Mucosa of rectum (tissue), 2 donors: ENCODE measurements at regions not wholly inside any gene's neighbourhood (a gene's known extent, or its start where the extent isn't known, plus 50 kb on each side); places are given as distances from the start of the nearest gene placed in this dataset.

Source experiments
- H3K27ac ChIP-seq, 2 donors: one replicate each; pipeline ENCODE4 v1.7.0; 2013; ENCODE audit warnings: inconsistent platforms in 2 of 2, low read depth in 2 of 2, low read length in 2 of 2
- H3K27me3 ChIP-seq, 2 donors: one replicate each; pipeline ENCODE4 v1.7.0; 2013; ENCODE audit warnings: low read length in 2 of 2; ENCODE audit not compliant: control insufficient read depth in 2 of 2, insufficient read depth in 2 of 2
- H3K36me3 ChIP-seq, 2 donors: one replicate each; pipeline ENCODE4 v1.7.0; 2013; ENCODE audit warnings: low read length in 2 of 2; ENCODE audit not compliant: control insufficient read depth in 2 of 2, insufficient read depth in 2 of 2
- H3K4me1 ChIP-seq, 2 donors: one replicate each; pipeline ENCODE4 v1.7.0; 2013; ENCODE audit warnings: low read length in 2 of 2, mild to moderate bottlenecking in 1 of 2; ENCODE audit not compliant: control insufficient read depth in 2 of 2, insufficient read depth in 2 of 2
- H3K4me3 ChIP-seq, 2 donors: one replicate each; pipeline ENCODE4 v1.7.0; 2013; ENCODE audit warnings: low read length in 2 of 2
- H3K9ac ChIP-seq, 2 donors: one replicate each; pipeline ENCODE4 v1.7.0; 2013; ENCODE audit warnings: low read length in 2 of 2, low read depth in 1 of 2, mild to moderate bottlenecking in 1 of 2
- H3K9me3 ChIP-seq, 2 donors: one replicate each; pipeline ENCODE4 v1.7.0; 2013; ENCODE audit warnings: low read length in 2 of 2; ENCODE audit not compliant: control insufficient read depth in 2 of 2
- donor health status: healthy.
- donor health status: Normal muscosa, but diverticular disease.

DNA sequence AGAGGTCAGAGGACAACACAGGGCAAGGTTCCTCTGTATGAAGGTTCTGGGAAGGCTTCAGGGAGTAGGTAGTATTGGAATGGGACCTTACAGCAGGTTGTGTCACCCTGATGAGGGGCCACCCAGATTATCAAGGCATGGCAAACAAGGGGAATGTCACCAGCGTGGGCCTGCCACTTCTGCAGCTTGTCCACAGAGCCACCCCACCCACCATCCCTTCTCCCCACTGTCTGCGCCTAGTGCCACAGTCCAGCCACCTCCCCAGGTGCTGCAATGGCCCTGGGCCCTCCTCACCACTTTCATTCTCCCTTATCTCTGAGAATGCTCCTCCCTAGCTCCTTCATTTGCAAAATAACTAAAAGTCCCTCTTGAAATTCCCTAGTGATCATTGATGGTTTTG, 170.3 kb downstream of the TTC32 start:
- Histone ChIP-seq H3K4me3 (no peak overlapping the region), H3K4me1 (no peaks in the 10 kb centered on the region), H3K27ac (no peak overlapping the region), H3K9ac (no peak overlapping the region), H3K27me3 (no peaks in the 10 kb centered on the region), H3K9me3 (no peaks in the 10 kb centered on the region), H3K36me3 (no peaks in the 10 kb centered on the region)

DNA sequence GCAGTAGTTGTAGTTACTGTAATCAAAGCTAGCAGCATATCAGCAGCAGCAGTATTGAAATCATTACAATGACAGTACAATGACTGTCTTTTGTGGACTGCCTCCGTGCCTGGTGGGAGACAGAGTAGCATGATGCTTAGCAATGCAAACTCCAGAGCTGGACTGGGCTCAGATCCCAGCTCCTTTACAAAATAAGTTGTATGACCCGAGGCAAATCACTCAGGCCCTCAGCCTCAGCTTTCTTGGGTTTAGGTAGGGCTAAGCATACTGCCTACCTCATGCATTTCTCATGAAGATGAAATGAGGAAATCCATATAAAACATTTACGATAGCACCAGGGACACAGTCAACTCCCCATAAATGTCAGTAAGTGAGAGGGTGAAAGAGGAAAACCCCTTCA, 170.7 kb downstream of the TTC32 start:
- no peaks in the 10 kb centered on the region for H3K27me3 ChIP-seq
- H3K36me3 ChIP-seq: no peaks in the 10 kb centered on the region
- H3K9ac ChIP-seq: no peak overlapping the region
- no peak overlapping the region for H3K4me3 ChIP-seq
- H3K27ac ChIP-seq: no peak overlapping the region
- H3K9me3 ChIP-seq: no peaks in the 10 kb centered on the region
- H3K4me1 ChIP-seq: no peaks in the 10 kb centered on the region

GRCh38 chr2:19728125-19728524, 173.7 kb downstream of the TTC32 start:
- Histone ChIP-seq H3K4me3 (no peak overlapping the region), H3K4me1 (no peaks in the 10 kb centered on the region), H3K27ac (no peak overlapping the region), H3K27me3 (no peaks in the 10 kb centered on the region), H3K9me3 (no peaks in the 10 kb centered on the region), H3K36me3 (no peaks in the 10 kb centered on the region), H3K9ac (no peak overlapping the region)

GRCh38 chr2:19725392-19725791, 176.4 kb downstream of the TTC32 start:
- H3K4me3 ChIP-seq: no peak overlapping the region
- H3K9ac ChIP-seq: no peak overlapping the region
- no peak overlapping the region for H3K27ac ChIP-seq
- no peaks in the 10 kb centered on the region for H3K9me3 ChIP-seq
- no peaks in the 10 kb centered on the region for H3K27me3 ChIP-seq
- H3K36me3 ChIP-seq: no peaks in the 10 kb centered on the region
- H3K4me1 ChIP-seq: no peaks in the 10 kb centered on the region

GRCh38 chr2:19723021-19723420, 178.8 kb downstream of the TTC32 start:
- H3K27me3 ChIP-seq: no peaks in the 10 kb centered on the region
- no peak overlapping the region for H3K4me3 ChIP-seq
- no peaks in the 10 kb centered on the region for H3K36me3 ChIP-seq
- H3K9me3 ChIP-seq: no peaks in the 10 kb centered on the region
- no peak overlapping the region for H3K9ac ChIP-seq
- H3K27ac ChIP-seq: no peak overlapping the region
- no peaks in the 10 kb centered on the region for H3K4me1 ChIP-seq

GRCh38 chr2:19722531-19722971, 179.2 kb downstream of the TTC32 start:
- no peak overlapping the region for H3K4me3 ChIP-seq
- H3K9me3 ChIP-seq: no peaks in the 10 kb centered on the region
- H3K9ac ChIP-seq: no peak overlapping the region
- no peaks in the 10 kb centered on the region for H3K4me1 ChIP-seq
- H3K36me3 ChIP-seq: no peaks in the 10 kb centered on the region
- H3K27me3 ChIP-seq: no peaks in the 10 kb centered on the region
- H3K27ac ChIP-seq: no peak overlapping the region

DNA sequence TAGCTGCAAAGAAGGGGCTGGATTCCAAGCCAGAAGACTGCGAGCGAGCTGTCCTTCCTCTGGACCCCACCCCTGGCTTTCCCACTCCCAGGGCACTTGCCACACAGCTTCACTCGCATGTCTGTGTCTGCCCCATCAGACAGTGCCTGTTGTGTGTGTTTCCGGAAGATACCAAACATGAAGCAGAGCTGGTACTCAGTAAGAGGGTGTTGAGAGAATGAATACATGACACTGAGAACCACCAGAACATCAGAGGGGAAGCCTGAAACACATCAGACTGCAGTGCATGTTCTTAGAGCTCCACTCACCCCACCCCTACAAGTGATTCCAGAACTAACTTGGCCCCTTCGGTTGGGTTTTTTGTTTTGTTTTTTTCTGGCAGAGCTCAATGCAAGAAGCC, 181.5 kb downstream of the TTC32 start:
- Histone ChIP-seq H3K27ac (no peak overlapping the region), H3K4me1 (no peaks in the 10 kb centered on the region), H3K4me3 (no peak overlapping the region), H3K9me3 (no peaks in the 10 kb centered on the region), H3K36me3 (no peaks in the 10 kb centered on the region), H3K27me3 (no peaks in the 10 kb centered on the region), H3K9ac (no peak overlapping the region)

- Histone ChIP-seq H3K9ac (no peak overlapping the region), H3K27ac (no peak overlapping the region), H3K27me3 (no peaks in the 10 kb centered on the region), H3K4me3 (no peak overlapping the region), H3K9me3 (no peaks in the 10 kb centered on the region), H3K36me3 (no peaks in the 10 kb centered on the region), H3K4me1 (no peaks in the 10 kb centered on the region)
Observed at GRCh38 chr2:19719540-19719939, 182.2 kb downstream of the TTC32 start.

DNA sequence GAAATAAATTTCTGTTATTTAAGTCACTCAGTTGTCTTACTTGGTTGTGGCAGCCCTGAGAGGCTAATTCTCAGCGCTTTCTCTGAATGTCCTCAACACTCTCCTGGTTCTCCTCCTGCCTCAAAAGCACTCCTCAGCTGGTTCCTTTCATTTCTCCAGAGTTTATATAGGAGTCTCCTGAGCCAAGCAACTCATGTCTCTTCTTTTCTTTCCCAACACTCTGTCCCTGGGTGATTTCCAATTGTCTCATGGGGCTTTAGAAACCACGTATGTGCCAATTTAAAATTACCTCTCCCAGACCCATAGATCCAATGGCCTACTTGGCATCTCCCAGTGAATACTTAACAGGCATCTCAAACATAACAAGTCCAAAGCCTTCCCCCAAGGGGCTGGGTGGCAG, 184.3 kb downstream of the TTC32 start:
- Histone ChIP-seq H3K9ac (no peak overlapping the region), H3K27ac (no peak overlapping the region), H3K36me3 (no peaks in the 10 kb centered on the region), H3K27me3 (no peaks in the 10 kb centered on the region), H3K4me1 (no peaks in the 10 kb centered on the region), H3K9me3 (no peaks in the 10 kb centered on the region), H3K4me3 (no peak overlapping the region)

- Histone ChIP-seq H3K36me3 (no peaks in the 10 kb centered on the region), H3K4me1 (no peaks in the 10 kb centered on the region), H3K9me3 (no peaks in the 10 kb centered on the region)
Observed at GRCh38 chr2:19714926-19715325, 186.9 kb downstream of the TTC32 start.

DNA sequence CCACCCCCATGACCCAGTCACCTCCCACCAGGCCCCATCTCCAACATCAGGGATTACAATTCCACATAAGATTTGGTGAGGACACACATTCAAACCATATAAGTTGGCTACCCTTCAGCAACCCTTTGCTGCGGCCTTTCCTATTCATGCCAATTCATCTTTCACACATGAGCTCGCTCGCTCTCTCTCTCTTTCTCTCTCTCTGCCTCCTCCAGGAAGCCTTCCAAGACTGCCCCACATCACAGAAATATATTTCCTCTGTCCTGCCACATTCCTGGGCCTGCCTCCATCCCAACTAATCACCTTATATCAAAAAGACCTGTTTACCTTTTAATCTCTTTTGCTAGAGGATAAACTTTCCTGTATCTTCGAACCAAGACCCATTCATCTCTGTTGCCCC, 188.9 kb downstream of the TTC32 start:
- H3K4me3 ChIP-seq: no peak overlapping the region
- no peaks in the 10 kb centered on the region for H3K27me3 ChIP-seq
- H3K9ac ChIP-seq: no peak overlapping the region
- no peaks in the 10 kb centered on the region for H3K9me3 ChIP-seq
- H3K27ac ChIP-seq: no peak overlapping the region
- no peaks in the 10 kb centered on the region for H3K4me1 ChIP-seq
- H3K36me3 ChIP-seq: no peaks in the 10 kb centered on the region

More at GRCh38 chr2:19714926-19715325, 186.9 kb downstream of the TTC32 start:
- H3K9ac ChIP-seq: no peak overlapping the region
- H3K27ac ChIP-seq: no peak overlapping the region
- no peak overlapping the region for H3K4me3 ChIP-seq
- H3K27me3 ChIP-seq: no peaks in the 10 kb centered on the region
